ENCODE measurements at regions not wholly inside any gene's neighbourhood (a gene's known extent, or its start where the extent isn't known, plus 50 kb on each side); places are given as distances from the start of the nearest gene placed in this dataset.

GRCh38 chrY:15594179-15594578 is 1069.8 kb downstream of the NLGN4Y start:
- TF ChIP-seq, protein P1, sequence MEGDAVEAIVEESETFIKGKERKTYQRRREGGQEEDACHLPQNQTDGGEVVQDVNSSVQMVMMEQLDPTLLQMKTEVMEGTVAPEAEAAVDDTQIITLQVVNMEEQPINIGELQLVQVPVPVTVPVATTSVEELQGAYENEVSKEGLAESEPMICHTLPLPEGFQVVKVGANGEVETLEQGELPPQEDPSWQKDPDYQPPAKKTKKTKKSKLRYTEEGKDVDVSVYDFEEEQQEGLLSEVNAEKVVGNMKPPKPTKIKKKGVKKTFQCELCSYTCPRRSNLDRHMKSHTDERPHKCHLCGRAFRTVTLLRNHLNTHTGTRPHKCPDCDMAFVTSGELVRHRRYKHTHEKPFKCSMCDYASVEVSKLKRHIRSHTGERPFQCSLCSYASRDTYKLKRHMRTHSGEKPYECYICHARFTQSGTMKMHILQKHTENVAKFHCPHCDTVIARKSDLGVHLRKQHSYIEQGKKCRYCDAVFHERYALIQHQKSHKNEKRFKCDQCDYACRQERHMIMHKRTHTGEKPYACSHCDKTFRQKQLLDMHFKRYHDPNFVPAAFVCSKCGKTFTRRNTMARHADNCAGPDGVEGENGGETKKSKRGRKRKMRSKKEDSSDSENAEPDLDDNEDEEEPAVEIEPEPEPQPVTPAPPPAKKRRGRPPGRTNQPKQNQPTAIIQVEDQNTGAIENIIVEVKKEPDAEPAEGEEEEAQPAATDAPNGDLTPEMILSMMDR (IDR thresholded peaks at IDR 0.05; ENCODE audit: low read depth, low read length), result peak; percentile 15; the same call in 1 of the 2 replicates
- no peak for TF ChIP-seq EZH2phosphoT487 (IDR thresholded peaks at IDR 0.05; ENCODE audit: low read depth)
